ENCODE measurements at regions not wholly inside any gene's neighbourhood (a gene's known extent, or its start where the extent isn't known, plus 50 kb on each side); places are given as distances from the start of the nearest gene placed in this dataset.

DNA sequence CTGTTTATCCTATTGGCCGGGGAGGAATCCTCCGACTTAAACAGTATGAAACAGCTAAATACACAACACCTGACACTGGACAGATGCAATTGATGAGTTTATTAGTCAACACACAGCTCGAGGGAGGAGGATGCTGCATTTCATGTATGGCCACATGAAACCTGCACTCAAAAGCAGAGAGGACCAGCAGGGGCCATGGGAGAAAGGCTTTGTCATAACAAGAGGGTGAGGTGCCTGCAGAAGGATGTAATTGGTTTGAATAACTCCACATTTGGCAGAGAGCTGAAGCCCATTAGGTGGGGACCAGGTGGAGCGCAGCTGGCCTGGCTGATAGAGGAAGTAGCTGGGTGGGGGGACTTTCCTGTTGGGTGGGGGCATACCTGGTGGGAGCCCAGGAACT, 599.1 kb downstream of the PTPRU start:
- TF ChIP-seq, protein P1, sequence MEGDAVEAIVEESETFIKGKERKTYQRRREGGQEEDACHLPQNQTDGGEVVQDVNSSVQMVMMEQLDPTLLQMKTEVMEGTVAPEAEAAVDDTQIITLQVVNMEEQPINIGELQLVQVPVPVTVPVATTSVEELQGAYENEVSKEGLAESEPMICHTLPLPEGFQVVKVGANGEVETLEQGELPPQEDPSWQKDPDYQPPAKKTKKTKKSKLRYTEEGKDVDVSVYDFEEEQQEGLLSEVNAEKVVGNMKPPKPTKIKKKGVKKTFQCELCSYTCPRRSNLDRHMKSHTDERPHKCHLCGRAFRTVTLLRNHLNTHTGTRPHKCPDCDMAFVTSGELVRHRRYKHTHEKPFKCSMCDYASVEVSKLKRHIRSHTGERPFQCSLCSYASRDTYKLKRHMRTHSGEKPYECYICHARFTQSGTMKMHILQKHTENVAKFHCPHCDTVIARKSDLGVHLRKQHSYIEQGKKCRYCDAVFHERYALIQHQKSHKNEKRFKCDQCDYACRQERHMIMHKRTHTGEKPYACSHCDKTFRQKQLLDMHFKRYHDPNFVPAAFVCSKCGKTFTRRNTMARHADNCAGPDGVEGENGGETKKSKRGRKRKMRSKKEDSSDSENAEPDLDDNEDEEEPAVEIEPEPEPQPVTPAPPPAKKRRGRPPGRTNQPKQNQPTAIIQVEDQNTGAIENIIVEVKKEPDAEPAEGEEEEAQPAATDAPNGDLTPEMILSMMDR (IDR thresholded peaks at IDR 0.05) = no peak
- Histone ChIP-seq H3K27me3 (no peaks in the 10 kb centered on the region), H3K27ac (no peak overlapping the region), H3K36me3 (no peaks in the 10 kb centered on the region), H3K9me3 (no peaks in the 10 kb centered on the region), H3K4me3 (ENCODE audit: low read depth in 1 of 2, low read length in 1 of 2) (no peak overlapping the region), H3K4me1 (ENCODE audit: control insufficient read depth in 1 of 2, insufficient read depth in 1 of 2, low read depth in 1 of 2, low read length in 1 of 2) (no peaks in the 10 kb centered on the region)

DNA sequence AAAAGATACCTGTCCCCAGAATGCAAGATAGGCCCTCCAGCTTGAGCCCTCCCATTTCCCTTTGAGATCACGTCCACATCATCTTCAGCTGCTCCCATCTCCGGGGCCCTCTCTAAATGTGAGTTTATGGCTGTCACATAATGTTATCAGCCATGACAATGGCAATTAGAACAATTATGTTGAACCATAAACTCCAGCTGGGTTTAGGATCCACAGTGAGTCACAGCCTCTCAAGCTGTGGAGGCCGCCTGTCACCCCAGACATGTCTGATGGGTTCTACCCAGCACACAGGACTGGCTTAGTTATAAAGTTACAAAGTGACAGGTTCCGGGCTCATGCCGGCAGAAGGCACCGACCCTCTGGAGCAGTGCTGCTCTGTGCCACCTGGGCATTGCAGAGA, 597.3 kb downstream of the PTPRU start:
- TF ChIP-seq, protein P1 (IDR thresholded peaks at IDR 0.05) = no peak
- H3K27ac ChIP-seq = no peak overlapping the region
- H3K9me3 ChIP-seq = no peaks in the 10 kb centered on the region
- no peaks in the 10 kb centered on the region for H3K36me3 ChIP-seq
- no peaks in the 10 kb centered on the region for H3K4me1 ChIP-seq (ENCODE audit: control insufficient read depth in 1 of 2, insufficient read depth in 1 of 2, low read depth in 1 of 2, low read length in 1 of 2)
- no peaks in the 10 kb centered on the region for H3K27me3 ChIP-seq
- H3K4me3 ChIP-seq (ENCODE audit: low read depth in 1 of 2, low read length in 1 of 2) = no peak overlapping the region

DNA sequence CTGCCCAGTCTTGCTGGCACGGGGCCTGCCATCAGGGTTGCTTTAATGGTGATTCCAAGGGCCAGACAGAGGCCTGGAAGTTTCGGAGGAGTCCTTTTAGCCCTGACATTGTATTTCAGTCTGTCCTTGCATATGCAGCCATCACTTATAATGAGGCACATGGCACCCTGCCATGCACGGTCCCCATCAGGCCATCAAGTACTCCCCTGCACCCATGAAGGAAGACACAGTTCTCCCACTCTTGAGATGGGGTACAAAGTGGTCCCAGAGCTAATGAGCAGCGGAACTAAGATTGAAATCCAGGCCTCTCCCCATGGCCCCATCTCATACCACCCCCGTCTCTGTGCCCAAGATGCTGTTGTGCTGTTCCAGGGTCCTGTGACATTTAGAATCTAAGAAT, 596.6 kb downstream of the PTPRU start:
- H3K4me1 ChIP-seq (ENCODE audit: control insufficient read depth in 1 of 2, insufficient read depth in 1 of 2, low read depth in 1 of 2, low read length in 1 of 2) = no peaks in the 10 kb centered on the region
- no peaks in the 10 kb centered on the region for H3K27me3 ChIP-seq
- H3K4me3 ChIP-seq (ENCODE audit: low read depth in 1 of 2, low read length in 1 of 2) = no peak overlapping the region
- no peaks in the 10 kb centered on the region for H3K9me3 ChIP-seq
- H3K27ac ChIP-seq = no peak overlapping the region
- TF ChIP-seq, protein P1 (IDR thresholded peaks at IDR 0.05) = no peak
- H3K36me3 ChIP-seq = no peaks in the 10 kb centered on the region

DNA sequence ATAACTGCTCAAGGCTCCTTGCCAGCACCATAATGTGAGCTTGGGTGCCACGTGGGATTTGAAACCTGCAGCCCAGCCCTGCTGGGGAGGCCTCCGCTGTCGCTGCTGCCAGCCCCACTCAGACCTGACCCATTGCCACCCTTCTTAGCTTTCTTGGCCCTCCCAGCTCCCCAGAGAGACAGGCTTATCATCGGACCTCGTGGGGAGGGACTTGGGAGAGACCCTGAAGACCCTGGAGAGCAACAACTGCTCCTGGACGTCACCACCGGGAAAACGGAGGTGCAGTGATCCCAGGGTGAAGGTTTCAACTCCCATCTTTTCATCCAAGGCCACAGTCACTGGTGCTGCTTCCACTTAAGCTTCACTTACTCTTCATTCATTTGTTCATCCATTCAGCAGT, 596.1 kb downstream of the PTPRU start:
- no peak overlapping the region for H3K27ac ChIP-seq
- H3K9me3 ChIP-seq = no peaks in the 10 kb centered on the region
- TF ChIP-seq, protein P1 (IDR thresholded peaks at IDR 0.05) = no peak
- H3K36me3 ChIP-seq = no peaks in the 10 kb centered on the region
- no peaks in the 10 kb centered on the region for H3K27me3 ChIP-seq
- no peak overlapping the region for H3K4me3 ChIP-seq (ENCODE audit: low read depth in 1 of 2, low read length in 1 of 2)
- H3K4me1 ChIP-seq (ENCODE audit: control insufficient read depth in 1 of 2, insufficient read depth in 1 of 2, low read depth in 1 of 2, low read length in 1 of 2) = no peaks in the 10 kb centered on the region

DNA sequence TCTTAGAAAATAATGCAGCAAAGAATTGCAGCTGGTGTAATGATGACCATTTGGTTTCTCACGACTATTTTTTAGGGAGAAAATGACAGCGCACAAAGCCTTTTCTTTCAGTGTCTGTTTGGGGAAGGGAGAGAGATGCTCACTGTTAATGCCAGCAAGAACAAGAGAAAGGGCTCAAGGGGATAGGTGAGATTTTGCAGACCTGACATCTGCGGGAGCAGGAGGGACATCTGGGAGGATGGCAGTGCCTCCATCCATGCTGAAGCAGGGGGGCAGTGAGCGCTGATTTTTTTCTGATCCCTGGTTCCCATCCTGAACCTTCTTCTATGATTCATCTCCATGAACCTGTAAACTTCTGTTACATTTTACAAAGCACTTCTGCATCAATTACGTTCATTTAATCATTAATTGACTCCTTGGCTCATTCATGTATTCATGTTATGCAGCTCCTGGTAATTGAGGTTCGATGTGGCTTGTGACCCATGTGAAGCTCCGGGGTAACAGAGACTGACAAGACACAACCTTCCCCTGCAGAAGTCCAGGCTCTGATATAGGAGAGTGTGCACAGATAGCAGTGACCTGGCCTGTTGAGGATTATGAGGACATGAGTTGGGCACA, 595.3 kb downstream of the PTPRU start:
- H3K9me3 ChIP-seq = no peaks in the 10 kb centered on the region
- TF ChIP-seq, protein P1 (IDR thresholded peaks at IDR 0.05) = no peak
- H3K27ac ChIP-seq = no peak overlapping the region
- no peaks in the 10 kb centered on the region for H3K27me3 ChIP-seq
- no peaks in the 10 kb centered on the region for H3K4me1 ChIP-seq (ENCODE audit: control insufficient read depth in 1 of 2, insufficient read depth in 1 of 2, low read depth in 1 of 2, low read length in 1 of 2)
- H3K4me3 ChIP-seq (ENCODE audit: low read depth in 1 of 2, low read length in 1 of 2) = no peak overlapping the region
- no peaks in the 10 kb centered on the region for H3K36me3 ChIP-seq

DNA sequence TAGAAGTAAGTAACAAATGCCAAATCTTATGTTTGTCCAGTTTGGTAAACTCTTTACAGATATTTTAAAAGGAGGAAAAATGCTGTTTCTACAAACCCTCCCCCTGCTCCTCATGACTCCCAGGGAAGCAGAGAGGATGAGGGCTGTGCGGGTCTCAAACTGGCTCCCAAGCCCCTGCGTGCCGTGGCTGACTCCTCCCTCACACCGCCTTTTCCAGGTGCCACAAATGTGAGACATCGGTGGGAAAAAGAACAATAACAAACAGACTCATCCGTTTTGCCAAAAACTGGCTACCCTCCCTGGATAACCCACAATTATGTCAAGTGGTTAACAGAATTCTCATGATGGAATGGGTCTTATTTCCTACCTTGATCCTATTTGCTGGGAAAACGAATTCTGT, 594.6 kb downstream of the PTPRU start:
- H3K36me3 ChIP-seq = no peaks in the 10 kb centered on the region
- no peaks in the 10 kb centered on the region for H3K4me1 ChIP-seq (ENCODE audit: control insufficient read depth in 1 of 2, insufficient read depth in 1 of 2, low read depth in 1 of 2, low read length in 1 of 2)
- no peaks in the 10 kb centered on the region for H3K9me3 ChIP-seq
- TF ChIP-seq, protein P1 (IDR thresholded peaks at IDR 0.05) = no peak
- no peak overlapping the region for H3K4me3 ChIP-seq (ENCODE audit: low read depth in 1 of 2, low read length in 1 of 2)
- H3K27me3 ChIP-seq = no peaks in the 10 kb centered on the region
- no peak overlapping the region for H3K27ac ChIP-seq
